Erythroblast (primary cell): ENCODE measurements at regions not wholly inside any gene's neighbourhood (a gene's known extent, or its start where the extent isn't known, plus 50 kb on each side); places are given as distances from the start of the nearest gene placed in this dataset.
"Not testable (repeated sequence)": the region's sequence is repeated elsewhere in the genome, so short reads cannot be mapped to it uniquely, and the experiment has no call there.

Experiments
- DNase-seq, 2 experiments: peaks; one replicate each; lab custom pipeline; 2025; lab: John Stamatoyannopoulos, UW
- GATA1 ChIP-seq: IDR thresholded peaks from 2 replicates; pipeline ENCODE4 v1.6.1; 2011; ENCODE audit warnings: low read depth, mild to moderate bottlenecking, control low read depth, low read length, moderate library complexity
- POLR2A ChIP-seq: IDR thresholded peaks from 2 replicates; pipeline ENCODE4 v1.6.1; 2011; ENCODE audit warnings: mild to moderate bottlenecking, low read length

DNA sequence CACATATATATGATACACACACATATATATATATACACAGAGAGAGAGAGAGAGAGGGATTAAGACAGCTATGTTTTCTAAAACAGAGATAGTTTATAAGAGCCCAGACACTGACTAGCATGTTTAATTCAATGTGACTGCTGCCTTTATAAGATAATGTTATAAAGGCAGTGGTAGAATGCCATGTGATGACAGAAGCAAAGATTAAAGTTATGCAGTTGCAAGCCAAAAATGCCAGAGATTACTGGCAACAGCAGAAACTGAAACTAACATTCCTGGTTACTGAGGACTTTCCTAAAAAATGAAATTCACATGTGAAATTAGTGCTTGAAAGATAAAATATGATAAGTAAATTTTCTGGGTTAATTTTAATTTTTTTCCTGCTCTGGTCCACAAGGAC is 1888.9 kb downstream of the LRRC4C start:
- peak; percentile 13 to 66 for DNase-seq
- TF ChIP-seq POLR2A (no peak), GATA1 (no peak)

DNA sequence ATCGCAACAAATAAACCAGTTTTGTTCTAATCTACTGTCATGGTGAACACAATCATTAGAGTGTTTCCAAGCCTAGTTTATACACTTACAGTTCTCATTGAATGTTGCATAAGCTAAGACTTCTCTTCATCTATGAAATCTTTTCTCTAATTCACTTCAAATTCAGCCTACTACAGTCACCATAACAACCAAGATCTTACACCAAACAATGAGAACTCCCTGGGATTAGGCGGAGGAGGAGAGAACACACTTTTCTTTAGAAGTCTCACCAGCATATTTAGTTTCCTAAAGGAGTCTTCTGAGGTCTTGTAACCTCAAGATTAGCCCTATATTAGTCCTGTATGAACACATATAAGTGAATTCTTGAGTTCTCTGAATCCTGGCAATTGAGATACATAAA is 1889.7 kb downstream of the LRRC4C start:
- TF ChIP-seq GATA1 (no peak), POLR2A (no peak)
- no peak for DNase-seq

- no peak for DNase-seq
- no peak for TF ChIP-seq POLR2A
- no peak for TF ChIP-seq GATA1
Observed at GRCh38 chr11:39542460-39542859, 1917.0 kb downstream of the LRRC4C start.

GRCh38 chr11:39541945-39542351 is 1917.5 kb downstream of the LRRC4C start:
- DNase-seq = peak; percentile 0 to 18

GRCh38 chr11:39536323-39536722 is 1923.1 kb downstream of the LRRC4C start:
- DNase-seq = not testable (repeated sequence)

More at GRCh38 chr11:39541945-39542351, 1917.5 kb downstream of the LRRC4C start:
- TF ChIP-seq POLR2A = no peak
- no peak for TF ChIP-seq GATA1
